Mesothelial cell of epicardium (in vitro differentiated cells): ENCODE measurements at regions not wholly inside any gene's neighbourhood (a gene's known extent, or its start where the extent isn't known, plus 50 kb on each side); places are given as distances from the start of the nearest gene placed in this dataset.

Experiments
- DNase-seq, 2 experiments: peaks; one replicate each; pipeline ENCODE4 v3.0.0; 2021; ENCODE audit warnings: low spot score in 2 of 2; ENCODE audit not compliant: unreplicated experiment in 2 of 2
- H3K27ac Mint-ChIP-seq: 2 replicates; pipeline ENCODE4 v1.8.0; 2021; ENCODE audit warnings: mixed read lengths
- H3K27me3 Mint-ChIP-seq: 2 replicates; pipeline ENCODE4 v1.8.0; 2021; ENCODE audit warnings: low read depth, mixed read lengths
- H3K36me3 Mint-ChIP-seq: 2 replicates; pipeline ENCODE4 v1.8.0; 2021; ENCODE audit warnings: mixed read lengths
- H3K4me1 Mint-ChIP-seq: 2 replicates; pipeline ENCODE4 v1.8.0; 2021; ENCODE audit warnings: mixed read lengths
- H3K4me3 Mint-ChIP-seq: 2 replicates; pipeline ENCODE4 v1.8.0; 2021; ENCODE audit warnings: mild to moderate bottlenecking, moderate library complexity, mixed read lengths
- H3K9me3 Mint-ChIP-seq: 2 replicates; pipeline ENCODE4 v1.8.0; 2021; ENCODE audit warnings: mixed read lengths
- CTCF ChIP-seq: fragments of 200-600 bp; sonication (generic); IDR thresholded peaks from one replicate; pipeline ENCODE4 v1.5.0; 2021; ENCODE audit warnings: antibody characterized with exemption; ENCODE audit not compliant: unreplicated experiment

GRCh38 chr14:71372411-71372838, 465.2 kb downstream of the PCNX1 start:
- TF ChIP-seq CTCF = no peak
- Mint-ChIP-seq H3K27me3 (no peaks in the 10 kb centered on the region), H3K9me3 (peaks cover 7% of the 10 kb centered on the region), H3K36me3 (peaks cover 6% of the 10 kb centered on the region), H3K4me3 (no peak overlapping the region), H3K4me1 (peaks cover 9% of the 10 kb centered on the region), H3K27ac (peak overlapping the region; percentile 7)
- no peak for DNase-seq

- Mint-ChIP-seq H3K9me3 (peaks cover 19% of the 10 kb centered on the region), H3K4me1 (peaks cover 9% of the 10 kb centered on the region), H3K4me3 (no peak overlapping the region), H3K27ac (no peak overlapping the region), H3K36me3 (peaks cover 15% of the 10 kb centered on the region), H3K27me3 (no peaks in the 10 kb centered on the region)
- no peak for TF ChIP-seq CTCF
- DNase-seq = no peak
Measured at GRCh38 chr14:71373773-71374172, 466.5 kb downstream of the PCNX1 start.

GRCh38 chr14:71374989-71375388, 467.7 kb downstream of the PCNX1 start:
- Mint-ChIP-seq H3K27ac (no peak overlapping the region), H3K4me3 (no peak overlapping the region), H3K36me3 (peaks cover 21% of the 10 kb centered on the region), H3K27me3 (no peaks in the 10 kb centered on the region), H3K9me3 (peaks cover 25% of the 10 kb centered on the region), H3K4me1 (peaks cover 9% of the 10 kb centered on the region)
- TF ChIP-seq CTCF = no peak
- no peak for DNase-seq

- DNase-seq = no peak
- H3K36me3 Mint-ChIP-seq = peaks cover 22% of the 10 kb centered on the region
- H3K27me3 Mint-ChIP-seq = no peaks in the 10 kb centered on the region
- peaks cover 17% of the 10 kb centered on the region for H3K4me1 Mint-ChIP-seq
- no peak for TF ChIP-seq CTCF
- no peak overlapping the region for H3K4me3 Mint-ChIP-seq
- no peak overlapping the region for H3K27ac Mint-ChIP-seq
- H3K9me3 Mint-ChIP-seq = peaks cover 32% of the 10 kb centered on the region
Measured at GRCh38 chr14:71377099-71377498, 469.8 kb downstream of the PCNX1 start.

- Mint-ChIP-seq H3K4me1 (peaks cover 24% of the 10 kb centered on the region), H3K9me3 (peaks cover 32% of the 10 kb centered on the region), H3K27ac (peak overlapping the region; percentile 67), H3K36me3 (peaks cover 22% of the 10 kb centered on the region), H3K27me3 (no peaks in the 10 kb centered on the region), H3K4me3 (no peak overlapping the region)
- no peak for DNase-seq
- TF ChIP-seq CTCF = no peak
Measured at GRCh38 chr14:71380271-71380670, 473.0 kb downstream of the PCNX1 start.

- Mint-ChIP-seq H3K27me3 (no peaks in the 10 kb centered on the region), H3K4me1 (peaks cover 24% of the 10 kb centered on the region), H3K9me3 (peaks cover 25% of the 10 kb centered on the region), H3K36me3 (peaks cover 18% of the 10 kb centered on the region), H3K27ac (peak overlapping the region; percentile 43), H3K4me3 (no peak overlapping the region)
- DNase-seq = no peak
- TF ChIP-seq CTCF = no peak
Measured at GRCh38 chr14:71381814-71382213, 474.6 kb downstream of the PCNX1 start.
